HuH-7 (cell line): ENCODE measurements at regions not wholly inside any gene's neighbourhood (a gene's known extent, or its start where the extent isn't known, plus 50 kb on each side); places are given as distances from the start of the nearest gene placed in this dataset.
"Not testable (repeated sequence)": the region's sequence is repeated elsewhere in the genome, so short reads cannot be mapped to it uniquely, and the experiment has no call there.

Experiments used
- DNase-seq: peaks from one replicate; pipeline ENCODE4 v3.0.0; 2011; ENCODE audit warnings: low spot score

DNA sequence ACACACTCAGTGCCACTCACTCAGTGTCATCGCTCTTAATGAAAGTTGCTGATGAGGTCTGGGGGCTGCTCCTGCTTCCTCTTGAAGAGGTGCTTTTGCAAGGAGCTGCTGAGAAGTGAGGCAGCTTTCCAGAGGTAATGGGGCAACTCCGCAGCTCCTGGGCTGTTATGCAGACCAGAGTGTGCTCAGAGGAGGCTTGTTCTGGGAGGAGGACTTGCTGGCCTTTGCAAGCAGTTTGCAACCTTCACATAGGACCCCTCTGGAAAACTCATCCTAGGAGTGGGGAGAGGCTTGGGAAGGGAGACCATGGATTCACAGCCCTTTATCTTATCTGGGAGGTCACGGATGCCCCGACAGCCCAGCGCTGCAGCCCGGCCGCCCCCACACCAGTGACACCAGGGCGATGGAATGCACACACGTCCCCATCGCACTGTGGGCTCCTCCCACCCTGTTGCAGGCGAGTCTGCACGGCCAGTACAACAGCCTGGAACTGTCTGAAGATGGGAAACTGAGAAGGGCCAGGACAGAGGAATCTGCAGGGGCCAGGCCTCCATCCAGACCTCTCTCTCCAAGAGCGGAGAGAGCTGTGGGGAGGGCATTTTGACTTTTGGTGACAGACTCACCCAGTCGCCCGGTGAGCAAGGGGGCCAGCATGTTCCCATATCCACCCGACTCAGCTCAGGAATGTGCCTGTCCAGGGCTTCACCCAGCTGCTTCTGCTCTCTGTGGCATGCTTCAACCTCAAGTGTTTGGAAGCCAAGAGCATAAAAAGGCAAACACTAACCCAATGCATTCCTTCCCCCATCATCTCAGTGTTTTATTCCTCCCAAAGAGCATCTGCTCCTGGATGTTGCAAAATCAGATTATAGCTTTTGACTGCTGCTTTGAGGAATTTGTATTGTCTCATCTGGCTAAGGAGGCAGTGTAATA lies 78.6 kb upstream of the ZNF469 start:
- no peak for DNase-seq

DNA sequence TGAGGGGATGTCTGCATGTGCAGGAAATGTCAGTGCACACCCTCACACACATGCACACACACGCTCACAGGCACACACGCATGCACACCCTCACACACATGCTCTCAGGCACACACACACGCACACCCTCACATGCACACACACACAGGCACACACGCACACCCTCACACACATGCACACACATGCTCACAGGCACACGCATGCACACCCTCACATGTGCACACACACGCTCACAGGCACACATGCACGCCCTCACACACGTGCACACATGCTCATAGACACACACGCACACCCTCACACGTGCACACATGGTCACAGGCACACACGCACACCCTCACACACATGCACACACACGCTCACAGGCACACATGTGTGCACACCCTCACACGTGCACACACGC lies 77.6 kb upstream of the ZNF469 start:
- no peak for DNase-seq

DNA sequence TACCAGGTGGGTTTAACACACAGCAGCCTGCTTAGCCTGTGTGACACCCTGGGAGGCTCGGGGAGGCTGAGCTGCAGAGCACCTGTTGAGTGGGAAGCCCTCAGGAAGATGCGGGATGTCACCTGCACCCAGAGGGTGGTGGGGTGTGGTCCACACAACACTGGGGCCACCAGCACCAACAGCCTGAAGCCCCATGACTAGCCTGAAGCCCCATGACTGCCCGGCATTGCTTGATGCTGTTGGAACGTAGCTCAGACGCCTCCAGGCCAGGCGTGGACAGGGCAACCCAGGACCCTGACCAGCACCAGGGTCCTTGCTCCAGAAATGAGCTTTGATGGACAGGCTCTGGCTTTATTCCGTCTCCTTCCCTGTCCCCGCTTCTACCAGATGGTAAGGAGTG lies 76.3 kb upstream of the ZNF469 start:
- no peak for DNase-seq

DNA sequence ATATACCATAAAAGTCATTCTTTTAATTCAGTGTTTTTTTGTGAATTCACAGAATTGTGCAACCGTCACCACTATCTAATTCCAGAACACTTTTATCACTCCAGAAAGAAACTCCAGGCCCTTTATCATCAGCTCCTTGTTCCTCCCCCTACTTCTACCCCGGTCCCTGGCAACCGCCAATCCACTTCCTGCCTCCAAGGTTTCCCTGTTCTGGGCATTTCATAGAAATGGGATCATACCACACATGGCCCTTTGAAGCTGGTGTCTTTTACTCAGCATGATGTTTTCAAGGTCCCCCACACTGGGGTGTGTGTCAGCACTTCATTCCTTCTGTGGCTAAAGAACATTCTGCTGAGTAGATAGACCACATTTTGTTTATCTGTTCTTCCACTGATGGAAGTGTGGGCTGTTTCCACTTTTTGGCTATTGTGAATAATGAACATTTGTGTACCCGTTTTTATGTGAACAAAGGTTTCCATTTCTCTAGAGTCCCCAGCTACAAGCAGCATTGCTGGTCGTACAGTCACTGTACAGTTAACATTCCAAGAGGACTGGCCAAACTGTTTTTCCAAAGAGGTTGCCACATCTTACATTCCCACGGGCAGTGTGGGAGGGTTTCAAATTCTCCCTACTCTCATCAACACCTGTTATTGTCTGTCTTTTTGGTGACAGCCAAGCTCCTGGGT lies 75.8 kb upstream of the ZNF469 start:
- no peak for DNase-seq

DNA sequence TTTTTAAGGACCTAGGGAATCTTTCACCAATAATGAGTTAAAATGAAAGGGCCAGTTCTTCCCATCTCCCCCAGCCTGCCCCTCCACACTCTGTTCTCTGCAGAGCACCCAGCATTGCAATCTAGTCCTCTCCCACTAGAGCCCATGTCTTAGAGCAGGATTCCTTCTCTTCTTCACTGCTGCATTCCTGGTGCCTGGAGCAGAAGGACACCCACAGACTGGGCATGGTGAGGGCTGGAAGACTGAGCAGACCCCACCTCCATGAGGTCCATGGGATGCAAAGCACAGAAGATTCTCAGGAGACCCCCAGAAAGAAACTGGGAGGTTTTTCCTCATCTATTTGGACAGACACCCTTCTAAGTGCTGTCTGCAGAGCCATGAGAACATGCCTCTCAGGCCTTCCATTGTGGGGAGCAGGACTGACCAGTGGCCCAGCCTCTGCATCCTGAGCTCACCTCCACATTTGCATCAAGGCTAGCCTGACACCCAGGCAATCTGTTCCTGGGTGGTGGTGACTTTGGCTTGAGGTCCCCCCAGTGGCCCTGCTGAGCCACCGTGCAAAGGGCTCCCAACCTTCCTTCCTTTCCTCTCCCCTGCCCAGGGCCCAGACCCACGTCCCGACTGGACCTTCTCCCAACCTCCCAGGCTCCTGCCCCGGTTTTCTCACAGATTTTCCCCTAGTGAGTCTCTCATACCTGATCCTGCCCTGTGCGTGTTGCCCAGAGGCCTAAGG lies 74.2 kb upstream of the ZNF469 start:
- no peak for DNase-seq

DNA sequence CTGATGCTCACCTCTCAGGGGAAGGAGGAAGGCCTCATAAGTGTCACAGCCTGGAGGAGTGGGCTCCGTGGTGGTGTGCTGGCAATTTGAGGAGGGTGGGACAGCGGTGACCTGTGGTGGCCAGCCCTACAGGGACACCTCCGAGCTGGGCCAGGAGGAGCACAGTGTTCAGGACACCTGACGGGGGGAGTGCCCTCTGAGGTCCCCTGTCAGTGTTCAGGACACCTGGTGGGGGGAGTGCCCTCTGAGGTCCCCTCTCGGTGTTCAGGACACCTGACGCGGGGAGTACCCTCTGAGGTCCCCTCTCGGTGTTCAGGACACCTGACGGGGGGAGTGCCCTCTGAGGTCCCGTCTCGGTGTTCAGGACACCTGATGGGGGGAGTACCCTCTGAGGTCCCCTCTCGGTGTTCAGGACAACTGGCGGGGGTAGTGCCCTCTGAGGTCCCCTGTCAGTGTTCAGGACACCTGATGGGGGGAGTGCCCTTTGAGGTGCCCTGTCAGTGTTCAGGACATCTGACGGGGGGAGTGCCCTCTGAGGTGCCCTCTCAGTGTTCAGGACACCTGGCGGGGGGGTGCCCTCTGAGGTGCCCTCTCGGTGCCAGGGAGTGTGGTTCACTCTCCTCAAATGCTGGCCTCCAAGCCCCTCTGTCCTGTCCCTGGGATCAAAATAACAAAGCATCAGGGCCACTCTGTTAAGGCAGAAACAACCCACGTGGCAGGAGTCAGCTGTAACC lies 73.4 kb upstream of the ZNF469 start:
- no peak for DNase-seq

DNA sequence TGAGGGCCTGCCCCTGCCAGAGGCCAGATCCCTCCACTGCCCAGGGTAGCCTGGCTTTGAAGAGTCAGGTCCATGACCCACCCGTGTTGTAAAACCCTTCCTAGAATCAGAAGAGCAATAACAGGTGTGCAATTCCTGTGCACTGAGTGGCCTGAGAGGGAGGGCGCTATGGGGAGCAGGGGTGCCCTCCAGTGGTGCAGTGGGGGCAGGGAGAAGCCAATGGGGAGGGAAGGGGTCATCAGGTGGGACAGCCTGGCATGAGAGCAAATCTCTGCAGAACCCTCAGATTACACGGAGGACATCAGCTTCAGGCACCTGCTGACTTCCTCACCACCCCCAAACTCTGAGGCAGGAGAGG lies 72.9 kb upstream of the ZNF469 start:
- no peak for DNase-seq

DNA sequence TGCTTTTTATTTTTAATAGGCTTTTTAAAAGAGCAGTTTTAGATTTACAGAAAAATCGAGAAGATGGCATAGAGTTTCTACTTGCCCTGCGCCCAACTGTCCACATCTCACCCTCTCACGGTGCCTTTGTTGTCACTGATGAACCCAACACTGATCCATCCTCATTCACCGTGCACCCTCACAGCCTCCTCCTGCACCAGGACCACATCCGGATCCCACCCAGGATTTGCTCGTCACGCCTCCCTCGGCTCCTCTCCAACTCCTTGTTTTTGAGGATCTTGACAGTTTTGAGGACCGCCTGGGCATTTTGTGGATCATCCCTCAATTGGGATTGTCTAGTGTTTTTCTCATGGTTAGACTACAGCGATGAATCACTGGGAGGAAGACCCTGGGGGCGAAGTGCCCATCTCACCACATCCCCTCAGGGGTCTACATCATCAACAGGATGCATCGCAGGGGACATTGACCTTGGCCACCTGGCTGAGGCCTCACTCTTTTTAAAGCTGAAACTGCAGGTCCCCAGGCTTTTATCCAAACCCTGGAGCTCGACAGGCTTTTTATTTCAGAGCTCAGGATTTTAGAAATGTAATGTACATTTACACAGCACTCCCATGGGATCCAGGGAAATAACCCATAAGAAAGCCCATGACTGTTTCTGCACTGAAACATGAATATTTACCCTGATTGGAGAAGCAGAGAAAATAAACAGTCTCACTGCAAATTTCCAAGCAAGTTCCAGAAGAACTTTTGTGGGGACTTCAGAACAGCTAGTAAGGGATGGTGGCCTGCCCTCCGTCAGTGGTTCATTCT lies 71.8 kb upstream of the ZNF469 start:
- no peak for DNase-seq

DNA sequence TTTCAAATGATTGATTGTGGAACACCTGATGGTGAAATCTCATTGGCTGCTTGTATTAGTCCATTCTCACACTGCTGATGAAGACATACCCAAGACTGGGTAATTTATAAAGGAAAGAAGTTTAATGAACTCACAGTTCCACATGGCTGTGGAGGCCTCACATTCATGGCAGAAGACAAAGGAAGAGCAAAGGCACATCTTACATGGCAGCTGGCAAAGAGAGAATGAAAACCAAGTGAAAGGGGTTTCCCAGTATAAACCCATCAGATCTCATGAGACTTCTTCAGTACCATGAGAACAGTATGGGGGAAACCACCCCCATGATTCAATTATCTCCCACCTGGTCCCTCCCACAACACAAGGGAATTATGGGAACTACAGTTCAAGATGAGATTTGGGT lies 70.9 kb upstream of the ZNF469 start:
- DNase-seq, result not testable (repeated sequence)

DNA sequence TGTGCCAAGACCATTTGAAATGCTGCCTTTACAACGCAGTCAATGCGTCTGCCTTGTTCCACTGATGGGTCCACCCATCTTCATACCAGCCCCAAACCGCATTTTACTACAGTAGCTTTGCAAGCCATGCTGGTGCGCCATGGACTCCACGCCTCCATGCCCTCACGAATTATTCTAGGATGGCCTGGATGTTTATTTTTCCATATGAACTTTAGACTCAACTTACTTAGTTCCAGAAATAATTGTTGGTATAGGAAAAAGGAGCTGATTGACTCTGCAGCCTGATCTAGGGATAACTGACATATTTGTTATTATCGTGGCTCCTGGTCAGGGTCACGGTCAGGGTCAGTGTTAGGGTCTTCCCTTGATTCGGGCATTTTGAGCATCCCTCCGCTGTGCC lies 70.0 kb upstream of the ZNF469 start:
- DNase-seq, result no peak

DNA sequence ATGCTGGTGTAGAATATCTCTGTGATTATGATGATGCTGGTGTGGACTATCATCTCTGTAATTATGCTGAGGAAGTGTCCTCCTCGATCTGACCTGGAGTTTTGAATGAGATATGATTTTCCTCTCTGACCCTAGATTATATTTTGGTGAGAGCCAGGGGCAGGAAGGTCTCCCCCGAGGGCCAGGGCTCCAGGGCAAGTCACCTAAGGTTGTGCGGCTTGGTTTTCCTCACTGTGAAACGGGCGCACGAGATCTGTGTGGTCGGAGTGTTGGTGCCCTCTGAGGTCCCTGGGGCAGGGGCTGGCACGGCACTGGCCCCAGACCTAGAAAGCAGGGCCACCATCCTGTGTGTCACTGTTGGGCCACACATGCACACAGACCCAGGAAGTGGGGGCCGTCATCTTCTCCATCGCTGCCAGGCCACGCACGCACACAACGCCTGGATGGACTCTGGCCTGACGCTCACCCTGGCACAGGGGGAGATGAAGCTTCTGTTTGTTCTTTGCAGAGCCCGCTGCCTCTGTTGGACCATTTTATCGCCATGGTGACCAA lies 67.7 kb upstream of the ZNF469 start:
- DNase-seq, result no peak

DNA sequence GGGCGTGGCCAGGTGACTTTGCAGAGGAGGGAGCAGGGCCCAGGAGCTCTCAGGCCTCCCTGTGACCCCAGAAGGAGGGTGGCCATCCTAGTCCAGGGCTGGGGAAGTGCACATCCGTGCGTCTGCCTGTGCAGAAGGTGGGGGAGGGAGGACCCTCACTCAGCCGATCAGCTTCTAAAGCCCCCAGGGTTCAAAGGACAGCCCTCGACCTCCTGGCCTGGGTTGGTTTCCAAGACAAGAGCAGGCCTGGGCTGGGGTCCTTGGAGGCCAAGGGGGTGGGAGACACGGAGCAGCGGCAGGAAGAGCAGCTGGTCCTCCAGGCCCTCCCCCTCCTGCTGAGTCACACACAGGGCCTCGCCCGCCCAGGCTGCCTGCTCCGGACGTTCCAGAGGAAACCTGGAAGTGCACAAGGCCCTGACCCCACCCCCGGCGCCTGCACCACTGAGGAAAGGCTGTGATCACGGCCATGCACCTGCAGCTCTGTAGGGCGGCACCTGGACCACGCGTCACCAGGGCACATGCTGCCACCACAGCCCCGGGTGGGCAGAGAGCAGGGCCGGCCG lies 67.1 kb upstream of the ZNF469 start:
- DNase-seq, result no peak

DNA sequence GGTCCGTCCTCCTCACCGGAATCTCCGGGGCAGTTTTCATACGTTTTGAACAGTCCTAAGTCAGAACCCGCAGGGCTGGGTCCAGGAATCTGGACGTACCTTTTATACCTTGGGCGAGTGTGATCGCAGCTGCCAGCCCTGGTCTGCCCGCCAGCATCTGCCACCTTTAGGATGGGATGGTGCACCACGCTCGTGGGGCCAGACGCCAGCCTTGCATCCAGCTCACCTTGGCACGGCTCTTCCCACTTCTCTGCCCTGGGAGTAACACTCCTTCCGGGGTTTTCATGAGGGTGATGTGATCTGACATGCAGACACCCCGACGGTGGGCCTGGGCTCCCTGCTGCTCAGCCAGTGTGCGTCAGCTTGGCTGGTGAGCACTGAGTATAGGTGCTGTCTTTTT lies 66.6 kb upstream of the ZNF469 start:
- DNase-seq, result no peak

DNA sequence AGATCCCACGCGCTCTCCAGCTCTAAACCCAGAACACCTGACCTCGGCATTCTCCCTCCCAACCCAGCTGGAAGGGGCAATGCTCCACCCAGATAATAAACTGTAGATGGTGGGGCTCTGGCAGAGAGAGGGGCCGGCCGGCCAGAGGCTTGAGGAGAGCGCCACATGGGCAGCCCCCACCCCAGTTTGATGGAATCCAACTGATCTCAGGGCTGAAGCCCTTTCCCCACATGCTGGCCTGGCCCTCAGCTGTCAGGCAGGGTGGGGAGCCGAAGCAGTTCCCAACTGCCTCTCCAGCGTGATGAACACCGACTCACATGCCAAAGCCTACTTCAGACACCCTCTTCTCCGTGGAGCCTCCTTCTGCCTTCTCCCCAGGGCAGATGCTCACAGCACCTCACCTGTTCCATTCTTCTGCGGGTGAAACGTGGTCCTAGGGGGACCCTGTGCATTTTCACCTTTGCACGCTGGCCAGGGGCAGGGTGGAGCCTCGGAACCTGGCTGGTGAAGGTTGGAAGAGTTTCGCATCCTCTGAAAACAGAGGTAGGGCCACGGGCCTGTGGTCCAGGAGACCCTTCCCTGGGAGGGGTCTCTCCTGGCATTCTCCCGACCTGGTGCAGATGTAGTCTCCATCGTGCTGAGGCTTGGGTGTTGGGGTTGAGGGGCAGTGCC lies 65.7 kb upstream of the ZNF469 start:
- no peak for DNase-seq

DNA sequence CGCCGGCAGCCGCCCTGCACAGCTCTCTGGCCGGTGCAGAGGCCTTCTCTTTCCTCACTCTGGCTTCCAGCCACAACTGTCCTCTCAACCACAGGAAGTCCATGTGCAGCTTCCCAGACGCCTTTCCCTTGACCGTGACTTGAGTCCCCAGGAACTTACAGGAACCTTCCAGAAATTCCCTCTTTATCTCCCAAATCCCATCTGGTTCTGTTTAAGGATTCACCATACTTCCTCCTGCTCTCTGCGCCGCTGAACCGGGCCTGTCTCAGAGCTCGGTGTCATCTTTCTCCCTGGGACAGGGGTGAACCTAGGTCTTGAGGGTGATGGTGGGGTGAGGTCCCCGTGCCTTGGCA lies 65.2 kb upstream of the ZNF469 start:
- DNase-seq, result no peak

DNA sequence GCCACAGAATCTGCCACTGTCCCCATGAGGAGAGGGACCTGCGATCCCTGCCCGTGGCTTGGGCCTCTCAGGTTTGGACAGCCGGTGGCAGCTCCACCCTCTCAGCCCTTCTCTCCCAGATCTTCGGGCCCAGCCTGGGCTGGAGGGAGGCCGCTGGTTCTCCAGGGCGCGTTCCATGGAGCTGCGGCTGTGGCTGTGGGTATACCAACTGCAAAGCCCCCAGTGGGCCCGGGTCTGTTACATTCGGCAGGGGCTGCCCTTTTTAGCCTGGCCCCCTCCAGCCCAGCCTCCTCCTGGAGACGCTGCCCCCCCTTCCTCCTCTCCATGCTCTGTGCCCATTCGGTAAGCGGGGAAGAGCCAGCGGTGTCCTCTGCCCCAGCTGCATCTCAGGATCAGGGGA lies 64.7 kb upstream of the ZNF469 start:
- DNase-seq, result no peak

DNA sequence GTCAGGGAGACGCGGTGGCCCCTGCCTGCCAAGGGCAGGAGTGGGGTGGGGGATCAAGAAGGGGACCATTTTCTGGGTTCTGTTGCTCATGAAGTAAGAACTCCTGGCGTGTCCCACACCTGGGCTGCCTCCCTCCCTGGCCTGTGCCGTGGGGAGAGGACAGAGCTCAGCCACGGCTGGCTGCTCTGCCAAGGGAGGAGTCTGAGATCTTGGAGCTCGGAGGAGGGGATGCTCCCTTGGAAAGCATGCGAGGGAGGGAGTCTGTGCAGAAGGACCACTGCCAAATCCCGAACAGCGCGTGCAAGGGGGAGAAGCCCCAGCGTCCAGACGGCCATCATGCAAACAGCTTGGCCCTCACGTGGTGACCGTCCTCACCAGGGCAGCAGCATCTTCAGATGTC lies 64.2 kb upstream of the ZNF469 start:
- no peak for DNase-seq

DNA sequence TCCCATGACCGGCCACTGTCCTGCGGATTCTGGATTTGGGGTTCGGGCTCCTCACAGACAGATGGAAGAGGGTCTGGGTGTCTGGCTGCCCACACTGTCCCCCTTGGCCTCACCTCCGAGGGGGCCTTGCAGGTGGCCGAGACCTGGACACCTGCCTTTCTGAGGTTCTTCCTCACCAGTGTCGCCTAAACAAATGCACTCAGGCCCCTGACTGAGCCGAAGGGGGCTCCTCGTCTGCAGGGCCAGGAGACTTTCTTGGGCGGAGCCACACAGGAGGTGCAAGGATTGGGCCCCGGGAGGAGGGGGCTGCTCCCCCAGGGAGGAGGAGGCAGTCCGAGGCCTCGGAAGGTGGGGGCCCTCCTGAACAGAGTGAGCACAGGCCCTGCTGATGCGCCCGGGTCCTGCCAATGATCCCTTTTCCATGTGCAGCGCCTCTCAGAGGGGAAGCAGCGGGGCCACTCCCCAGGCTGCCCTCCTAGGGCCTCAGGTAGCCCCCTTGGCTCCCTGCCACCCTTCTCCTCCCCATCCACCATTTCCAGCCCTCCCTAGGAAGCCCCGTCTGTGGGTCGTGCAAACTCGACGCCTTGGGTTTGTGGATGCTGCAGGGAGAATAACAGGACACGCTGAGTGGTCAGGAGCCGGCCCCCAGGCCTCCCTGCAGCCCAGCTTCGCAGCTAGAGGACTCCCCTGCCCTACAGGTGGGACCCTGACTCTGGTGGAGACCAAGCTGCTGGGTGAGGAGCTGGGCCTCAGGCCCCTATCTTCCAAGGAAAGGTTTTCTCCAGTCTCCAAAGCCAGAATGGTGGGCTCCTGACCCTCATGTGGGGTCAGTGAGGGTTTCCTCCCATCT lies 63.4 kb upstream of the ZNF469 start:
- DNase-seq, result no peak

DNA sequence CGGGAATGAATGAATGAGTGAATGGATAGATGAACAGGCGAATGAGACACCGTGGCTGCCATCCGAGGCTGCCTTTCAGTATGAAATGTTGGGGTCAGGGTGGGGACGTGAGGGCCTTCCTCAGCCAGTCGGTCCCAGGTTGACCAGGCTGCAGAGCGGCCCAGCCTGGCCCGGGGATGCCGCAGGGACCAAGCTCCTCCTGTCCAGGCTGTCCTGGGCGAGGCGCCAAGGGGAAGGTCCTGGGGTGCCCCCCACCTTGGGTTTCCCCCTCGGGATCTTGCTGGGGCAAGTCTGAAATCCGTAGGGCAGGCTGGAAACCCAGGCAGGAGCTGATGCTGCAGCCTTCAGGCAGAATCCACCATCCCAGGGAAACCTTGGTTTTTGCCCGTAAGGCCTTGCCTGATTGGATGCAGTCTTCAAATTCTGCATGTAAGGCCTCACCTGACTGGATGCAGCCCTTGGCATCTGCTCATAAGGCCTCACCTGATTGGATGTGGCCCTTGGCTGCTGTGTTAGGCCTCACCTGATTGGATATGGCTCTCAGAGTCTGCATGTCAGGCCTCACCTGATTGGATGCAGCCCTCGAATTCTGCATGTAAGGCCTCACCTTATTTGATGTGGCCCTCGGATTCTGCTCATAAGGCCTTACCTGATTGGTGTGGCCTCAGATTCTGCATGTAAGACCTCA lies 61.7 kb upstream of the ZNF469 start:
- DNase-seq, result no peak
